K562 (cell line): ENCODE measurements at regions not wholly inside any gene's neighbourhood (a gene's known extent, or its start where the extent isn't known, plus 50 kb on each side); places are given as distances from the start of the nearest gene placed in this dataset.

Experiments
- ATAC-seq: fragments of 200-7000 bp; cut with Tn5 transposase; 3 replicates; pipeline ENCODE4 v1.9.1; 2020; ENCODE audit warnings: moderate library complexity
- BruUV-seq: library from RNA; stranded (reverse); fragments of 400-500 nt; replicated peaks from 2 replicates; lab custom pipeline; 2021; lab: Mats Ljungman, UMichigan
- CTCF ChIA-PET: fragments of 300-600 bp; formaldehyde crosslinking; extraction: SDS; loops from one replicate; lab custom pipeline; 2021; ENCODE audit warnings: low intra/inter-chr PET ratio; lab: Yijun Ruan, JAX
- POLR2A ChIA-PET: fragments of 300-600, 350-650 bp; sonication (Branson Sonifier 250); formaldehyde crosslinking; extraction: SDS; loops from one replicate; lab custom pipeline; 2021; ENCODE audit warnings: antibody characterized with exemption, inconsistent platforms; lab: Yijun Ruan, JAX
- DNase-seq, 4 experiments: peaks; one replicate each; pipeline versions ENCODE4 v3.0.0 to v3.0.0-alpha.2; 2011 to 2018; ENCODE audit warnings: low spot score in 3 of 4, mixed read lengths in 3 of 4; ENCODE audit errors: extremely low read depth in 1 of 4
- FAIRE-seq: peaks from 2 replicates; lab custom pipeline; 2011; peaks lifted over from hg19 to GRCh38; lab: Jason Lieb, UNC
- H2AFZ ChIP-seq: 2 replicates; pipeline ENCODE4 v1.6.0; 2011; ENCODE audit warnings: low read depth, low read length, control low read depth, inconsistent platforms
- H3K27ac ChIP-seq: fragments of 200-600 bp; 3 replicates; pipeline ENCODE4 v1.8.0; 2011; ENCODE audit warnings: low read depth, mild to moderate bottlenecking, control low read depth, inconsistent platforms, low read length, moderate library complexity, mixed read lengths; ENCODE audit errors: extremely low read depth
- H3K27me3 ChIP-seq, 2 experiments: fragments of 300-600 bp in 1 of 2; 2 replicates in 1 of 2; 3 replicates in 1 of 2; pipeline versions ENCODE4 v1.6.0 to v1.8.0; 2011; ENCODE audit warnings: inconsistent platforms in 2 of 2, low read length in 2 of 2, mild to moderate bottlenecking in 1 of 2, mixed read lengths in 1 of 2, moderate library complexity in 1 of 2; ENCODE audit not compliant: control insufficient read depth in 2 of 2, insufficient read depth in 2 of 2
- H3K36me3 ChIP-seq: fragments of 300-600 bp; 3 replicates; pipeline ENCODE4 v1.8.0; 2011; ENCODE audit warnings: mild to moderate bottlenecking, low read length, inconsistent platforms; ENCODE audit not compliant: control insufficient read depth, insufficient read depth
- H3K4me1 ChIP-seq, 2 experiments: fragments of 200-600 bp in 1 of 2; replicated peaks in 1 of 2; 2 replicates in 1 of 2; 3 replicates in 1 of 2; pipeline versions ENCODE4 v1.5.1 to v1.8.0; 2011; ENCODE audit warnings: inconsistent platforms in 2 of 2, low read length in 2 of 2, mild to moderate bottlenecking in 1 of 2, mixed read lengths in 1 of 2, moderate library complexity in 1 of 2; ENCODE audit not compliant: control insufficient read depth in 2 of 2, insufficient read depth in 2 of 2
- H3K4me2 ChIP-seq: 2 replicates; pipeline ENCODE4 v1.6.1; 2011; ENCODE audit warnings: low read length, control low read depth, inconsistent platforms, mixed read lengths; ENCODE audit not compliant: insufficient read depth
- H3K4me3 ChIP-seq: fragments of 200-600 bp; sonication (generic), shearing (Covaris generic); 2 replicates; pipeline ENCODE4 v1.5.1; 2016; ENCODE audit warnings: control low read depth, inconsistent platforms
- H3K79me2 ChIP-seq: fragments of 200-600 bp; 3 replicates; pipeline ENCODE4 v1.8.0; 2011; ENCODE audit warnings: low read length, inconsistent platforms; ENCODE audit not compliant: control insufficient read depth, insufficient read depth
- H3K9ac ChIP-seq, 2 experiments: 2 replicates each; pipeline versions ENCODE4 v1.6.0 to v1.6.1; 2011; ENCODE audit warnings: low read depth in 2 of 2, low read length in 2 of 2, control low read depth in 1 of 2, inconsistent platforms in 1 of 2, mild to moderate bottlenecking in 1 of 2, mixed read lengths in 1 of 2; ENCODE audit not compliant: insufficient read depth in 1 of 2
- H3K9me1 ChIP-seq: one replicate; pipeline ENCODE4 v1.6.0; 2011; ENCODE audit warnings: inconsistent platforms, mild to moderate bottlenecking, low read length, moderate library complexity; ENCODE audit not compliant: control insufficient read depth, insufficient read depth
- H3K9me3 ChIP-seq: replicated peaks from 2 replicates; pipeline ENCODE4 v1.5.1; 2011; ENCODE audit warnings: low read depth, low read length, inconsistent platforms; ENCODE audit not compliant: control insufficient read depth, insufficient read depth
- H4K20me1 ChIP-seq: replicated peaks from 2 replicates; pipeline ENCODE4 v1.6.1; 2011; ENCODE audit warnings: low read length, inconsistent platforms, mixed read lengths; ENCODE audit not compliant: control insufficient read depth, insufficient read depth
- MTA2 ChIP-seq: fragments of 450-650 bp; IDR thresholded peaks from 2 replicates; pipeline ENCODE4 v1.6.1; 2016; ENCODE audit warnings: low read depth
- RBFOX2 ChIP-seq: fragments of 200-400 bp; formaldehyde crosslinking; IDR thresholded peaks from 2 replicates; pipeline ENCODE4 v1.6.1; 2017; ENCODE audit warnings: low read depth, mild to moderate bottlenecking, low read length, moderate library complexity
- WGBS: fragments of 100-300 bp; shearing (Covaris generic); methylation state at CpG from one replicate; pipeline ENCODE4 v1.1.6; 2016; ENCODE audit warnings: low coverage, mixed read lengths; ENCODE audit not compliant: insufficient coverage; ENCODE audit errors: missing lambda C conversion rate; 5-methylcytosine and 5-hydroxymethylcytosine counted together
- in situ Hi-C: fragments of 300-500 bp; cut with MboI; formaldehyde crosslinking; loops from 4 replicates; pipeline ENCODE4 v1.15.0; 2018; ENCODE audit warnings: inconsistent platforms, mixed read lengths
- intact Hi-C: fragments of 100-400 bp; cut with micrococcal nuclease; formaldehyde crosslinking; loops from 2 replicates; pipeline ENCODE4 v1.14.2; 2022
- TF ChIP-seq, protein P1 (sequence below), 2 experiments: fragments of 250-450 bp in 1 of 2; fragments of 450-650 bp in 1 of 2; sonication (Bioruptor Pico) in 1 of 2; IDR thresholded peaks; 2 replicates each; pipeline versions ENCODE4 v1.6.1 to v1.8.0; 2016 to 2021; ENCODE audit warnings: mild to moderate bottlenecking in 2 of 2, moderate library complexity in 2 of 2, missing compliant biosample characterization in 1 of 2, missing genetic modification characterization in 1 of 2

DNA sequence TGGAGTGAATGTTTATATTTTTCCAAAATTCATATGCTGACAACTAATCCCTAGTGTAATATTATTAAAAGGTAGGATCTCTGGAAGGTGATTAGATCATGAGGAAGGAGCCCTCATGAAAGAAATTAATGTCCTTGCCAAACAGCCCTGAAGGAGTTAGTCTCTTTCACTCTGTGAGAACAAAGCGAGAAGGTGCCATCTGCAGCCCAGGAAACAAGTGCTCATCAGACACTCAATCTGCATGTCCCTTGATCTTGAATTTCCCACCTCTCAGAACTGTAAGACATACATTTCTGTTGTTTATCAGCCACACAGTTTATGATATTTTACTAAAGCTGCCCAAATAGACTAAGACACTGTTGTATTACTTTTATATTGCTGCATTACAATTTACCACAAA is 1283.4 kb downstream of the PCDH7 start (continued):
- TF ChIP-seq MTA2: no peak

DNA sequence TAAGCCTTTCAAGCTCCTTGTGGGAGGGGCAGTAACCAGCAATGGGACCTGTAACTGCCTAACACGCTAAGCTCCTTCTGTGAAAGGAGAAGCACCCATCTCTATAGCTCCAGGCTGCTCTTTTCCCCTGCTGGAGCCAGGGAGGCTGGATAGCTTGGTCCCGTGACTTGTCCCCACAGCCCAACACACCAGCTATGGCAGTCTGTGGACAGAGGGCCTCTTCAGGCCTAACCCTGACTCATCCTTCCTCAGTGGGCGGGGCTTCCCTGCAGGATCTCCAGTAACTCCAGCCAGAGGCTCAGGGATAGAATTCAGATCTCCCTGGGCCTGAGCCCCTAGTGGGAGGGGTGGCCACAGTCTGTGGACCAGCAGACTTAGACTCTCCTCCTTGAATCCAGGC is 1290.1 kb downstream of the PCDH7 start:
- ChIA-PET CTCF (no interaction called here), POLR2A (interaction anchor here (3.5 kb wide), 1 partner anchor 11 kb away, joined by 11 read pairs; no protein-coding TSS in a partner anchor)
- H3K4me2 ChIP-seq: no peak overlapping the region
- no peak overlapping the region for H2AFZ ChIP-seq
- WGBS: 57% methylated on average over 3 of the region's 3 CpGs
- H4K20me1 ChIP-seq: no peaks in the 10 kb centered on the region
- H3K9ac ChIP-seq: no peak overlapping the region
- H3K27ac ChIP-seq: no peak overlapping the region
- H3K36me3 ChIP-seq: peaks cover 31% of the 10 kb centered on the region
- 0 out of 2 replicates have a peak, but pooled peaks have one; percentile 8 for TF ChIP-seq RBFOX2
- TF ChIP-seq, protein P1, sequence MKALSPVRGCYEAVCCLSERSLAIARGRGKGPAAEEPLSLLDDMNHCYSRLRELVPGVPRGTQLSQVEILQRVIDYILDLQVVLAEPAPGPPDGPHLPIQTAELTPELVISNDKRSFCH (CRISPR knock-in tag; IDR thresholded peaks at IDR 0.05): no peak
- TF ChIP-seq, protein P1 (tag; IDR thresholded peaks at IDR 0.05): no peak
- FAIRE-seq (no peak), DNase-seq (peak in 1 of 4 experiments; percentile 30), ATAC-seq (peak; percentile 44)
- intact Hi-C loops: no loop called here
- H3K4me1 ChIP-seq: no peaks in the 10 kb centered on the region
- no TSS peak for BruUV-seq
- no peak overlapping the region for H3K4me3 ChIP-seq
- H3K27me3 ChIP-seq: no peaks in the 10 kb centered on the region
- H3K9me1 ChIP-seq: no peaks in the 10 kb centered on the region
- in situ Hi-C loops: no loop called here
- H3K79me2 ChIP-seq: peaks cover 48% of the 10 kb centered on the region
- peaks cover 2% of the 10 kb centered on the region for H3K9me3 ChIP-seq
